ENCODE measurements at regions not wholly inside any gene's neighbourhood (a gene's known extent, or its start where the extent isn't known, plus 50 kb on each side); places are given as distances from the start of the nearest gene placed in this dataset.

GRCh38 chr5:3827624-3828023, 232.0 kb downstream of the IRX1 start:
- no peak for DNase-seq

- DNase-seq, result no peak
Measured at GRCh38 chr5:3828761-3829160, 233.1 kb downstream of the IRX1 start.

GRCh38 chr5:3833566-3833965, 237.9 kb downstream of the IRX1 start:
- DNase-seq, result no peak

GRCh38 chr5:3835811-3836210, 240.2 kb downstream of the IRX1 start:
- no peak for DNase-seq

GRCh38 chr5:3836528-3836927, 240.9 kb downstream of the IRX1 start:
- no peak for DNase-seq

GRCh38 chr5:3837506-3837905, 241.9 kb downstream of the IRX1 start:
- no peak for DNase-seq

GRCh38 chr5:3839151-3839550, 243.5 kb downstream of the IRX1 start:
- no peak for DNase-seq

- no peak for DNase-seq
Measured at GRCh38 chr5:3842591-3842990, 247.0 kb downstream of the IRX1 start.

- DNase-seq, result no peak
Measured at GRCh38 chr5:3843706-3844105, 248.1 kb downstream of the IRX1 start.

- DNase-seq, result no peak
Measured at GRCh38 chr5:3844266-3844665, 248.6 kb downstream of the IRX1 start.

- no peak for DNase-seq
Measured at GRCh38 chr5:3845230-3845629, 249.6 kb downstream of the IRX1 start.

GRCh38 chr5:3852161-3852916, 256.7 kb downstream of the IRX1 start:
- DNase-seq, result no peak

- no peak for DNase-seq
Measured at GRCh38 chr5:3853362-3853761, 257.7 kb downstream of the IRX1 start.

- no peak for DNase-seq
Measured at GRCh38 chr5:3854188-3854821, 258.7 kb downstream of the IRX1 start.

GRCh38 chr5:3856036-3856435, 260.4 kb downstream of the IRX1 start:
- no peak for DNase-seq

GRCh38 chr5:3858524-3858923, 262.9 kb downstream of the IRX1 start:
- no peak for DNase-seq

- no peak for DNase-seq
Measured at GRCh38 chr5:3862906-3863305, 267.3 kb downstream of the IRX1 start.

- no peak for DNase-seq
Measured at GRCh38 chr5:3875144-3875543, 279.5 kb downstream of the IRX1 start.

- no peak for DNase-seq
Measured at GRCh38 chr5:3878267-3878666, 282.6 kb downstream of the IRX1 start.

GRCh38 chr5:3883040-3883439, 287.4 kb downstream of the IRX1 start:
- DNase-seq, result no peak

- DNase-seq, result no peak
Measured at GRCh38 chr5:3886524-3887451, 291.2 kb downstream of the IRX1 start.

- no peak for DNase-seq
Measured at GRCh38 chr5:3888310-3888709, 292.7 kb downstream of the IRX1 start.

GRCh38 chr5:3889412-3890142, 293.9 kb downstream of the IRX1 start:
- DNase-seq, result no peak
